MM.1S (cell line): ENCODE measurements at regions not wholly inside any gene's neighbourhood (a gene's known extent, or its start where the extent isn't known, plus 50 kb on each side); places are given as distances from the start of the nearest gene placed in this dataset.

ENCODE experiments used
- CTCF ChIP-seq: fragments of 300-600 bp; sonication (generic); IDR thresholded peaks from 2 replicates; pipeline ENCODE4 v1.5.1; 2016; ENCODE audit warnings: antibody characterized with exemption, low read length, mixed read lengths
- EZH2 ChIP-seq: fragments of 300-600 bp; sonication (generic); optimal IDR thresholded peaks from 2 replicates; pipeline ENCODE3; 2017; ENCODE audit warnings: low read depth, mild to moderate bottlenecking, antibody characterized with exemption, low read length, mixed read lengths

- no peak for TF ChIP-seq CTCF
- no peak for TF ChIP-seq EZH2
Measured at GRCh38 chr12:58325561-58325960, 384.2 kb downstream of the ATP23 start.
